Neural cell (in vitro differentiated cells): ENCODE measurements at regions not wholly inside any gene's neighbourhood (a gene's known extent, or its start where the extent isn't known, plus 50 kb on each side); places are given as distances from the start of the nearest gene placed in this dataset.

ENCODE experiments used
- H2AFZ ChIP-seq: fragments of 200-600, 300-800 bp; sonication (generic), shearing (Covaris generic); 2 replicates; pipeline ENCODE4 v1.6.0; 2014; ENCODE audit warnings: low read depth, mild to moderate bottlenecking, antibody characterized with exemption, low read length, moderate library complexity
- H3F3A ChIP-seq: fragments of 200-600 bp; shearing (Covaris generic); 2 replicates; pipeline ENCODE4 v1.6.1; 2016; ENCODE audit warnings: mild to moderate bottlenecking, moderate library complexity, mixed read lengths, antibody characterized with exemption, low read length; ENCODE audit not compliant: insufficient read depth, poor library complexity, severe bottlenecking
- H3K27ac ChIP-seq: fragments of 200-600, 300-800 bp; sonication (generic), shearing (Covaris generic); 2 replicates; pipeline ENCODE4 v1.5.1; 2014; ENCODE audit warnings: mild to moderate bottlenecking, low read length, moderate library complexity
- H3K27me3 ChIP-seq: fragments of 300-800, 200-600 bp; sonication (generic), shearing (Covaris generic); 2 replicates; pipeline ENCODE4 v1.6.0; 2014; ENCODE audit warnings: mild to moderate bottlenecking, low read depth, low read length, moderate library complexity; ENCODE audit not compliant: insufficient read depth
- H3K36me3 ChIP-seq: fragments of 300-800, 200-600 bp; sonication (generic), shearing (Covaris generic); 2 replicates; pipeline ENCODE4 v1.5.1; 2014; ENCODE audit warnings: mild to moderate bottlenecking, antibody characterized with exemption, low read length, moderate library complexity; ENCODE audit not compliant: insufficient read depth
- H3K4me2 ChIP-seq: fragments of 300-800, 200-600 bp; sonication (generic), shearing (Covaris generic); 2 replicates; pipeline ENCODE4 v1.6.0; 2014; ENCODE audit warnings: mild to moderate bottlenecking, low read length
- H3K4me3 ChIP-seq: fragments of 300-800, 200-600 bp; sonication (generic), shearing (Covaris generic); 2 replicates; pipeline ENCODE4 v1.5.1; 2014; ENCODE audit warnings: mild to moderate bottlenecking, low read length, moderate library complexity
- H3K79me2 ChIP-seq: fragments of 200-600 bp; shearing (Covaris generic); replicated peaks from 2 replicates; pipeline ENCODE4 v1.6.0; 2014; ENCODE audit warnings: mild to moderate bottlenecking, low read length, moderate library complexity; ENCODE audit not compliant: insufficient read depth
- H3K9ac ChIP-seq: fragments of 300-800, 200-600 bp; sonication (generic), shearing (Covaris generic); 2 replicates; pipeline ENCODE4 v1.6.1; 2016; ENCODE audit warnings: mild to moderate bottlenecking, low read length, mixed read lengths
- H3K9me2 ChIP-seq: fragments of 200-600 bp; shearing (Covaris generic); 2 replicates; pipeline ENCODE4 v1.6.1; 2016; ENCODE audit warnings: mild to moderate bottlenecking, low read length, mixed read lengths; ENCODE audit not compliant: insufficient read depth
- H3K9me3 ChIP-seq: fragments of 200-600, 300-800 bp; sonication (generic), shearing (Covaris generic); 2 replicates; pipeline ENCODE4 v1.6.1; 2016; ENCODE audit warnings: mild to moderate bottlenecking, mixed run types, low read length, moderate library complexity, mixed read lengths
- H4K20me1 ChIP-seq: fragments of 200-600 bp; shearing (Covaris generic); 2 replicates; pipeline ENCODE4 v1.6.1; 2016; ENCODE audit warnings: mild to moderate bottlenecking, mixed run types; ENCODE audit not compliant: insufficient read depth
- CTCF ChIP-seq: fragments of 450-650 bp; IDR thresholded peaks from 2 replicates; pipeline ENCODE4 v1.5.1; 2014; ENCODE audit warnings: antibody characterized with exemption, mild to moderate bottlenecking, moderate library complexity; ENCODE audit not compliant: poor library complexity, severe bottlenecking
- EP300 ChIP-seq: fragments of 450-650 bp; conservative IDR thresholded peaks from 2 replicates; pipeline ENCODE4 v1.6.1; 2014; ENCODE audit warnings: antibody characterized with exemption, mild to moderate bottlenecking, moderate library complexity; ENCODE audit not compliant: poor library complexity, severe bottlenecking
- EZH2 ChIP-seq: fragments of 200-600, 300-800 bp; shearing (Covaris generic), sonication (generic); IDR thresholded peaks from 2 replicates; pipeline ENCODE4 v1.6.1; 2014; ENCODE audit warnings: antibody characterized with exemption, low read length, borderline replicate concordance, mild to moderate bottlenecking; ENCODE audit not compliant: insufficient read depth, poor library complexity, severe bottlenecking
- MXI1 ChIP-seq: fragments of 450-650 bp; conservative IDR thresholded peaks from 2 replicates; pipeline ENCODE4 v1.6.1; 2014; ENCODE audit warnings: antibody characterized with exemption, mild to moderate bottlenecking; ENCODE audit not compliant: poor library complexity, severe bottlenecking
- POLR2AphosphoS5 ChIP-seq: IDR thresholded peaks from 2 replicates; pipeline ENCODE4 v1.6.1; 2012
- RAD21 ChIP-seq: fragments of 450-650 bp; conservative IDR thresholded peaks from 2 replicates; pipeline ENCODE4 v1.6.1; 2014; ENCODE audit warnings: antibody characterized with exemption, mild to moderate bottlenecking, moderate library complexity
- REST ChIP-seq: IDR thresholded peaks from 2 replicates; pipeline ENCODE4 v1.6.1; 2012; ENCODE audit warnings: borderline replicate concordance
- SMC3 ChIP-seq: fragments of 450-650 bp; conservative IDR thresholded peaks from 2 replicates; pipeline ENCODE4 v1.6.1; 2014; ENCODE audit warnings: antibody characterized with exemption, mild to moderate bottlenecking, moderate library complexity; ENCODE audit not compliant: poor library complexity
- TAF1 ChIP-seq: IDR thresholded peaks from 2 replicates; pipeline ENCODE4 v1.6.1; 2012; ENCODE audit warnings: low read depth

- no peak overlapping the region for H3K4me2 ChIP-seq
- H3K9ac ChIP-seq: no peak overlapping the region
- H3K9me2 ChIP-seq: no peaks in the 10 kb centered on the region
- H2AFZ ChIP-seq: no peak overlapping the region
- H3K9me3 ChIP-seq: no peaks in the 10 kb centered on the region
- no peak overlapping the region for H3K4me3 ChIP-seq
- no peaks in the 10 kb centered on the region for H4K20me1 ChIP-seq
- no peaks in the 10 kb centered on the region for H3K27me3 ChIP-seq
- TF ChIP-seq POLR2AphosphoS5 (no peak), MXI1 (no peak), SMC3 (no peak), TAF1 (no peak), CTCF (no peak), REST (no peak), EZH2 (no peak)
- no peaks in the 10 kb centered on the region for H3F3A ChIP-seq
- no peaks in the 10 kb centered on the region for H3K36me3 ChIP-seq
- no peaks in the 10 kb centered on the region for H3K79me2 ChIP-seq
- no peak overlapping the region for H3K27ac ChIP-seq
Observed at GRCh38 chr1:216815260-216816131, 92.3 kb upstream of the ESRRG start.

- Histone ChIP-seq H4K20me1 (no peaks in the 10 kb centered on the region), H3K36me3 (no peaks in the 10 kb centered on the region), H3K27me3 (no peaks in the 10 kb centered on the region), H3F3A (no peaks in the 10 kb centered on the region), H2AFZ (no peak overlapping the region), H3K9me3 (no peaks in the 10 kb centered on the region), H3K4me2 (no peak overlapping the region), H3K9ac (no peak overlapping the region), H3K79me2 (no peaks in the 10 kb centered on the region), H3K9me2 (no peaks in the 10 kb centered on the region), H3K27ac (no peak overlapping the region), H3K4me3 (no peak overlapping the region)
- no peak for TF ChIP-seq EP300
- no peak for TF ChIP-seq RAD21
- no peak for TF ChIP-seq REST
- TF ChIP-seq POLR2AphosphoS5: no peak
- TF ChIP-seq EZH2: no peak
- no peak for TF ChIP-seq MXI1
- no peak for TF ChIP-seq TAF1
Observed at GRCh38 chr1:216814576-216815259, 91.5 kb upstream of the ESRRG start.
